DND-41 (cell line): ENCODE measurements at regions not wholly inside any gene's neighbourhood (a gene's known extent, or its start where the extent isn't known, plus 50 kb on each side); places are given as distances from the start of the nearest gene placed in this dataset.
A peak's percentile ranks its signal among the peaks of the same experiment; 100 is the strongest.

Experiments
- ATAC-seq: fragments of 200-7000 bp; cut with Tn5 transposase; 3 replicates; pipeline ENCODE4 v1.9.1; 2021; ENCODE audit warnings: low read depth; ENCODE audit not compliant: insufficient read depth
- DNase-seq: peaks from one replicate; pipeline ENCODE4 v3.0.0-alpha.2; 2020
- H2AFZ ChIP-seq: 2 replicates; pipeline ENCODE4 v1.6.0; 2012; ENCODE audit warnings: low read depth, low read length
- H3K27ac ChIP-seq: 2 replicates; pipeline ENCODE4 v1.5.1; 2012; ENCODE audit warnings: low read length, inconsistent platforms
- H3K27me3 ChIP-seq: fragments of 200-600 bp; sonication (generic); 2 replicates; pipeline ENCODE4 v1.6.0; 2012; ENCODE audit warnings: low read length, mild to moderate bottlenecking, inconsistent platforms; ENCODE audit not compliant: insufficient read depth, poor library complexity
- H3K36me3 ChIP-seq: 2 replicates; pipeline ENCODE4 v1.5.1; 2012; ENCODE audit warnings: low read length, inconsistent platforms; ENCODE audit not compliant: insufficient read depth
- H3K4me1 ChIP-seq: 2 replicates; pipeline ENCODE4 v1.5.1; 2012; ENCODE audit warnings: mild to moderate bottlenecking, low read length; ENCODE audit not compliant: insufficient read depth
- H3K4me2 ChIP-seq: 2 replicates; pipeline ENCODE4 v1.6.0; 2012; ENCODE audit warnings: mild to moderate bottlenecking, moderate library complexity, low read length, inconsistent platforms; ENCODE audit not compliant: insufficient read depth
- H3K4me3 ChIP-seq, 2 experiments: fragments of 200-600 bp in 1 of 2; shearing (Covaris generic) in 1 of 2; 2 replicates each; pipeline ENCODE4 v1.5.1; 2012 to 2016; ENCODE audit warnings: inconsistent platforms in 2 of 2, low read length in 2 of 2, mild to moderate bottlenecking in 2 of 2, low read depth in 1 of 2, moderate library complexity in 1 of 2
- H3K79me2 ChIP-seq: 2 replicates; pipeline ENCODE4 v1.6.0; 2012; ENCODE audit warnings: low read length, inconsistent platforms; ENCODE audit not compliant: insufficient read depth
- H3K9ac ChIP-seq: 2 replicates; pipeline ENCODE4 v1.6.0; 2012; ENCODE audit warnings: low read depth, mild to moderate bottlenecking, inconsistent platforms, low read length, moderate library complexity
- H3K9me3 ChIP-seq: 2 replicates; pipeline ENCODE4 v1.5.1; 2012; ENCODE audit warnings: low read length, moderate library complexity, mild to moderate bottlenecking, inconsistent platforms; ENCODE audit not compliant: insufficient read depth, severe bottlenecking
- H4K20me1 ChIP-seq: 2 replicates; pipeline ENCODE4 v1.6.0; 2012; ENCODE audit warnings: low read length; ENCODE audit not compliant: insufficient read depth
- EZH2 ChIP-seq: IDR thresholded peaks from 3 replicates; pipeline ENCODE4 v1.6.1; 2012; ENCODE audit warnings: borderline replicate concordance, low read depth, mild to moderate bottlenecking, moderate library complexity, low read length, inconsistent platforms; ENCODE audit not compliant: severe bottlenecking
- TF ChIP-seq, protein P1 (sequence below): IDR thresholded peaks from 2 replicates; pipeline ENCODE4 v1.5.1; 2012; ENCODE audit warnings: borderline replicate concordance, low read length, moderate library complexity, mild to moderate bottlenecking; ENCODE audit not compliant: poor library complexity, severe bottlenecking; ENCODE audit errors: extremely low read depth

DNA sequence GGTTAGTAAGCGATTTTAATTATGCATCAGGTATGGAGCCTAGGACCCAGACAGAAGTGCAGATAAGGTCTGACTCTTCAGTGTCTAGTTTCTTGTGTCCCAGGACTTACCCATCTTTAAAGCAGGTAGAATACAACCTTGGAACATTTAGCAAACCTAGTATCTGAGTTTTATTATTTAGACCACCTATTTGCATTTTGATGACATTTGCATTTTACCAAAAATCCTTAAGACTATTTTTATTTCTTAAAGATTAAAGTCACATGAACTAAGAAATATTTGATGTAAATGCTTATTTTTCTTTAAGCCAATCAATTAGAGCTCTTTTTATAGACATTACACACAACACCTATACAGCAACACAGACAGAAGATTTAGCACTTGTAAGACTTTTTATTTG, 939.1 kb downstream of the OTOL1 start:
- TF ChIP-seq EZH2 = no peak
- TF ChIP-seq, protein P1, sequence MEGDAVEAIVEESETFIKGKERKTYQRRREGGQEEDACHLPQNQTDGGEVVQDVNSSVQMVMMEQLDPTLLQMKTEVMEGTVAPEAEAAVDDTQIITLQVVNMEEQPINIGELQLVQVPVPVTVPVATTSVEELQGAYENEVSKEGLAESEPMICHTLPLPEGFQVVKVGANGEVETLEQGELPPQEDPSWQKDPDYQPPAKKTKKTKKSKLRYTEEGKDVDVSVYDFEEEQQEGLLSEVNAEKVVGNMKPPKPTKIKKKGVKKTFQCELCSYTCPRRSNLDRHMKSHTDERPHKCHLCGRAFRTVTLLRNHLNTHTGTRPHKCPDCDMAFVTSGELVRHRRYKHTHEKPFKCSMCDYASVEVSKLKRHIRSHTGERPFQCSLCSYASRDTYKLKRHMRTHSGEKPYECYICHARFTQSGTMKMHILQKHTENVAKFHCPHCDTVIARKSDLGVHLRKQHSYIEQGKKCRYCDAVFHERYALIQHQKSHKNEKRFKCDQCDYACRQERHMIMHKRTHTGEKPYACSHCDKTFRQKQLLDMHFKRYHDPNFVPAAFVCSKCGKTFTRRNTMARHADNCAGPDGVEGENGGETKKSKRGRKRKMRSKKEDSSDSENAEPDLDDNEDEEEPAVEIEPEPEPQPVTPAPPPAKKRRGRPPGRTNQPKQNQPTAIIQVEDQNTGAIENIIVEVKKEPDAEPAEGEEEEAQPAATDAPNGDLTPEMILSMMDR = no peak
- H4K20me1 ChIP-seq = no peaks in the 10 kb centered on the region
- H3K4me1 ChIP-seq = peaks cover 6% of the 10 kb centered on the region
- no peaks in the 10 kb centered on the region for H3K27me3 ChIP-seq
- no peak overlapping the region for H3K4me2 ChIP-seq
- DNase-seq (no peak), ATAC-seq (no peak)
- peaks cover 27% of the 10 kb centered on the region for H3K9me3 ChIP-seq
- no peaks in the 10 kb centered on the region for H3K36me3 ChIP-seq
- H2AFZ ChIP-seq = no peak overlapping the region
- H3K9ac ChIP-seq = no peak overlapping the region
- H3K4me3 ChIP-seq = no peak overlapping the region
- H3K27ac ChIP-seq = no peak overlapping the region
- no peaks in the 10 kb centered on the region for H3K79me2 ChIP-seq

DNA sequence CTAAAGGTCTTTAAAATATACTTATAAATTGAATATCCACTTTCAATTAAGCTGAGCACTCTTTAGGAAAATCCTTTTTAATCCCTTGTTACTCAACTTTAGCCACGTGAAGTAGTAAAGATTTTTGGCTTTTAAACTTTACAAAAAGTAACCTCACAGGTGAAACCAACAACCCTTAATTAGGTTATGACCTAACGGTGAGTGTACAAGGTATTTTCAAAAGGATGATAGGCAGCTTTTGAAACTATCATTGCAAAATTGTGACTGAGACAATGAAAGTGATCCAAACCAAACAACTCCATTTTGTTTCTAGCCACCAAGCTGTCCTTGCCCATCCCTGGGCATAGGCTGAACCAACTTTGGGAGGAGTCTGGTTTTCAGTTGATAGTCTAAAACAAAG, 940.2 kb downstream of the OTOL1 start:
- Histone ChIP-seq H3K4me3 (no peak overlapping the region), H3K36me3 (no peaks in the 10 kb centered on the region), H3K4me2 (no peak overlapping the region), H3K9me3 (peaks cover 27% of the 10 kb centered on the region), H3K9ac (no peak overlapping the region), H3K4me1 (peaks cover 6% of the 10 kb centered on the region), H3K79me2 (no peaks in the 10 kb centered on the region), H4K20me1 (no peaks in the 10 kb centered on the region), H2AFZ (no peak overlapping the region), H3K27me3 (no peaks in the 10 kb centered on the region), H3K27ac (no peak overlapping the region)
- no peak for TF ChIP-seq EZH2
- ATAC-seq (no peak), DNase-seq (no peak)

DNA sequence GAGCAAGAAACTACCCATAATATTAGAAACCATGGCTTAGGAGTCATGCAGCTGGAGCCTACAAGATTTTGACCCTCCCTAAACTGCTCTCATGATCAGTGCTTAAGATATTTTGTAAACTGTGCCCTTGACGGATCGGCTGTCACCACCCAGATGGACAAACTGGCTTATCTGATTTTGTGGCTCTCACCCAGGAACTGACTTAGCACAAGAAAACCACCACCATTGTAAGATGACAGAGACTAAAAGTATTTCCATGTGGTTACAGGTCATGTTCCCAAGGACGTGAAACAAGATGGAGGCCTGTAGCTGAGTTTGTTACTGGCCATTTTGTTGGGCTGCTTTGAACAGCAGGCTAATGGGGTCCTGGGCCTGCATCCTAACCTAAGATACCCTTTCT, 940.9 kb downstream of the OTOL1 start:
- Histone ChIP-seq H4K20me1 (no peaks in the 10 kb centered on the region), H3K27me3 (no peaks in the 10 kb centered on the region), H3K79me2 (no peaks in the 10 kb centered on the region), H3K9me3 (peaks cover 27% of the 10 kb centered on the region), H3K4me2 (no peak overlapping the region), H3K4me1 (peaks cover 6% of the 10 kb centered on the region), H2AFZ (peak overlapping the region; percentile 51; the same call in 1 of the 2 replicates), H3K27ac (peak overlapping the region; percentile 64), H3K36me3 (no peaks in the 10 kb centered on the region), H3K9ac (no peak overlapping the region), H3K4me3 (no peak overlapping the region)
- no peak for TF ChIP-seq EZH2
- TF ChIP-seq, protein P1 = no peak
- ATAC-seq (peak; percentile 59; the same call in 2 of the 3 replicates), DNase-seq (peak; percentile 26)

DNA sequence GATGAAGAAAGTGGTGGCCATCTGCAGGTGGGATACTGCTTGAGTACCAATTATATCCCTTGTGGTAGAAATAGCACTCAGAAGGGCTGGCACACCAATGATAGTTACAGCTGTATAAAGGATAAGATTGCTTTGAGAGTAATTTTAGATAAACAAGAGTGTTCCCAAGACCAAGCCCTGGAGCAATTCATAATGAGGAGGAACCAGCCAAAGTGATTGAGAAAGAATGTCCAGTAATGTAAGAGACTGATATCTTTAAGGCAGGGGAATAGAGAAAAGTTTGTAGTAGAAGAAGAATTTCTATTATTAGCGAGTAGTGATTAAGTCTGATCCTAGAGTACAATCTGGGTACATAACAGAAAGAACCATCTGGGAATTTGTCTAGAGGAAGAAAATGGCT, 945.1 kb downstream of the OTOL1 start:
- H3K27me3 ChIP-seq = no peaks in the 10 kb centered on the region
- H3K36me3 ChIP-seq = no peaks in the 10 kb centered on the region
- no peaks in the 10 kb centered on the region for H4K20me1 ChIP-seq
- peaks cover 6% of the 10 kb centered on the region for H3K4me1 ChIP-seq
- H3K79me2 ChIP-seq = no peaks in the 10 kb centered on the region
- no peak overlapping the region for H3K9ac ChIP-seq
- peaks cover 21% of the 10 kb centered on the region for H3K9me3 ChIP-seq
- H3K27ac ChIP-seq = no peak overlapping the region
- H3K4me3 ChIP-seq = no peak overlapping the region
- TF ChIP-seq EZH2 = no peak
- TF ChIP-seq, protein P1 = no peak
- ATAC-seq (no peak; the same call in 2 of the 3 replicates), DNase-seq (no peak)
- no peak overlapping the region for H2AFZ ChIP-seq
- no peak overlapping the region for H3K4me2 ChIP-seq
